ENCODE measurements at regions not wholly inside any gene's neighbourhood (a gene's known extent, or its start where the extent isn't known, plus 50 kb on each side); places are given as distances from the start of the nearest gene placed in this dataset.

GRCh38 chr13:81018936-81019335, 678.0 kb upstream of the SPRY2 start:
- Mint-ChIP-seq H3K4me3 (no peak overlapping the region), H3K9me3 (no peaks in the 10 kb centered on the region), H3K36me3 (ENCODE audit: low read depth) (no peaks in the 10 kb centered on the region), H3K4me1 (no peaks in the 10 kb centered on the region), H3K27ac (no peak overlapping the region), H3K27me3 (ENCODE audit: insufficient read depth, low read depth, poor library complexity) (no peaks in the 10 kb centered on the region)
- TF ChIP-seq ZNF462 (CRISPR knock-in tag; IDR thresholded peaks at IDR 0.05) (no peak), POLR2AphosphoS5 (IDR thresholded peaks at IDR 0.05; ENCODE audit: low read depth) (no peak), CREB1 (CRISPR knock-in tag; IDR thresholded peaks at IDR 0.05; ENCODE audit: low read depth) (no peak), ZNF331 (CRISPR knock-in tag; IDR thresholded peaks at IDR 0.05; ENCODE audit: low read depth) (no peak), EZH2 (IDR thresholded peaks at IDR 0.05; ENCODE audit: low read depth, unreplicated experiment) (no peak), JUNB (IDR thresholded peaks at IDR 0.05; ENCODE audit: unreplicated experiment) (no peak), STAT1 (IDR thresholded peaks at IDR 0.05; ENCODE audit: unreplicated experiment) (no peak), REST (IDR thresholded peaks at IDR 0.05; ENCODE audit: unreplicated experiment) (no peak), ETS1 (IDR thresholded peaks at IDR 0.05) (no peak), NANOG (IDR thresholded peaks at IDR 0.05; ENCODE audit: borderline replicate concordance) (no peak)
- Histone ChIP-seq H3K9me2 (ENCODE audit: insufficient read depth) (no peaks in the 10 kb centered on the region), H3K27me3 (ENCODE audit: insufficient read depth) (no peaks in the 10 kb centered on the region), H3K4me3 (no peak overlapping the region), H2AFZ (no peak overlapping the region), H3K27ac (ENCODE audit: low read depth) (no peak overlapping the region), H3K4me1 (ENCODE audit: insufficient read depth) (no peaks in the 10 kb centered on the region), H3K79me2 (replicated peaks; ENCODE audit: insufficient read depth) (no peaks in the 10 kb centered on the region), H3K4me2 (no peak overlapping the region), H4K20me1 (replicated peaks; ENCODE audit: insufficient read depth) (no peaks in the 10 kb centered on the region), H3F3A (replicated peaks; ENCODE audit: low read depth) (no peaks in the 10 kb centered on the region), H3K36me3 (ENCODE audit: insufficient read depth) (no peaks in the 10 kb centered on the region)
- DNase-seq (ENCODE audit: low spot score) (no peak), ATAC-seq (no peak)
